HEK293T (cell line): ENCODE measurements at regions not wholly inside any gene's neighbourhood (a gene's known extent, or its start where the extent isn't known, plus 50 kb on each side); places are given as distances from the start of the nearest gene placed in this dataset.
"Not testable (repeated sequence)": the region's sequence is repeated elsewhere in the genome, so short reads cannot be mapped to it uniquely, and the experiment has no call there.

Experiments used
- CTCF ChIA-PET: fragments of 350-600 bp; formaldehyde crosslinking; extraction: SDS; loops from one replicate; lab custom pipeline; 2021; ENCODE audit warnings: antibody characterized with exemption, inconsistent platforms; lab: Yijun Ruan, JAX
- POLR2A ChIA-PET: fragments of 350-600 bp; formaldehyde crosslinking; extraction: SDS; loops from one replicate; lab custom pipeline; 2020; ENCODE audit warnings: antibody characterized with exemption, inconsistent platforms; lab: Yijun Ruan, JAX
- DNase-seq: peaks from one replicate; pipeline ENCODE4 v3.0.0; 2012; ENCODE audit warnings: mixed read lengths; ENCODE audit errors: extremely low spot score
- ARNT ChIP-seq: fragments of 450-650 bp; IDR thresholded peaks from 2 replicates; pipeline ENCODE4 v1.6.1; 2017; ENCODE audit warnings: mild to moderate bottlenecking
- BHLHE40 ChIP-seq: fragments of 450-650 bp; IDR thresholded peaks from 2 replicates; pipeline ENCODE4 v1.6.1; 2016; ENCODE audit warnings: mild to moderate bottlenecking, moderate library complexity, borderline replicate concordance
- CTBP1 ChIP-seq: fragments of 450-650 bp; IDR thresholded peaks from 2 replicates; pipeline ENCODE4 v1.6.1; 2016; ENCODE audit warnings: borderline replicate concordance
- ELF4 ChIP-seq: fragments of 450-650 bp; IDR thresholded peaks from 2 replicates; pipeline ENCODE4 v1.6.1; 2017; ENCODE audit warnings: antibody characterized with exemption
- FOXA1 ChIP-seq: fragments of 450-650 bp; IDR thresholded peaks from 2 replicates; pipeline ENCODE4 v1.6.1; 2016; ENCODE audit warnings: mild to moderate bottlenecking
- FOXK2 ChIP-seq: fragments of 450-650 bp; IDR thresholded peaks from 2 replicates; pipeline ENCODE4 v1.6.1; 2016; ENCODE audit warnings: mild to moderate bottlenecking
- FOXM1 ChIP-seq: fragments of 450-650 bp; IDR thresholded peaks from 2 replicates; pipeline ENCODE4 v1.6.1; 2017; ENCODE audit warnings: mild to moderate bottlenecking, borderline replicate concordance
- HDGF ChIP-seq: fragments of 450-650 bp; IDR thresholded peaks from 2 replicates; pipeline ENCODE4 v1.6.1; 2017; ENCODE audit warnings: antibody characterized with exemption, borderline replicate concordance
- L3MBTL2 ChIP-seq: fragments of 450-650 bp; conservative IDR thresholded peaks from 2 replicates; pipeline ENCODE4 v1.6.1; 2016; ENCODE audit warnings: mild to moderate bottlenecking
- LEF1 ChIP-seq: fragments of 450-650 bp; IDR thresholded peaks from 2 replicates; pipeline ENCODE4 v1.6.1; 2017; ENCODE audit warnings: mild to moderate bottlenecking, borderline replicate concordance
- NFRKB ChIP-seq: fragments of 450-650 bp; IDR thresholded peaks from 2 replicates; pipeline ENCODE4 v1.6.1; 2016; ENCODE audit warnings: mild to moderate bottlenecking, moderate library complexity
- SP1 ChIP-seq: fragments of 450-650 bp; IDR thresholded peaks from 2 replicates; pipeline ENCODE4 v1.6.1; 2017
- SUZ12 ChIP-seq: fragments of 450-650 bp; IDR thresholded peaks from 2 replicates; pipeline ENCODE4 v1.6.1; 2016; ENCODE audit warnings: mild to moderate bottlenecking
- TARDBP ChIP-seq: fragments of 450-650 bp; IDR thresholded peaks from 2 replicates; pipeline ENCODE4 v1.6.1; 2016
- ZNF384 ChIP-seq: fragments of 450-650 bp; IDR thresholded peaks from 2 replicates; pipeline ENCODE4 v1.6.1; 2016
- TF ChIP-seq, protein P1 (sequence below): fragments of 450-650 bp; IDR thresholded peaks from 2 replicates; pipeline ENCODE4 v1.6.1; 2016

DNA sequence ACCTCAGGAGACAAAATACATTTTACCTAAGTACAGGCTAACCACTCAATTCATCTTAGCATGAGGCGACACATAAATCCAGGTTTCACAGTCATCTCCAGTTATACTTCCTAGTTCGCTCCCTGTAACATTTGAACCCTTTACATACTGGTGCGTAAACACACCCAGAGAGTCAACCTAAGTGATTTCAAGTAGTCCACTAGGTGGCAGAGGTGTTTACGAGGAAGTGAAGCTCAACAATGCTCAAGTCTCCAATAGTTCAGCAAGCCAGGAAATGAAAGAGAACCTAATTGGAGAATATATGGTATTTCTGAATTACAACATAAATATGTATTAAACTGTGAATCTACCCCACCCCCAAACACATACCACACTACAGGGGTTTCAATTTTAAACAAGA lies 76.3 kb upstream of the ABCB5 start:
- no peak for TF ChIP-seq CTBP1
- TF ChIP-seq TARDBP: no peak
- no peak for TF ChIP-seq FOXK2
- TF ChIP-seq SUZ12: no peak
- no peak for TF ChIP-seq FOXM1
- TF ChIP-seq, protein P1, sequence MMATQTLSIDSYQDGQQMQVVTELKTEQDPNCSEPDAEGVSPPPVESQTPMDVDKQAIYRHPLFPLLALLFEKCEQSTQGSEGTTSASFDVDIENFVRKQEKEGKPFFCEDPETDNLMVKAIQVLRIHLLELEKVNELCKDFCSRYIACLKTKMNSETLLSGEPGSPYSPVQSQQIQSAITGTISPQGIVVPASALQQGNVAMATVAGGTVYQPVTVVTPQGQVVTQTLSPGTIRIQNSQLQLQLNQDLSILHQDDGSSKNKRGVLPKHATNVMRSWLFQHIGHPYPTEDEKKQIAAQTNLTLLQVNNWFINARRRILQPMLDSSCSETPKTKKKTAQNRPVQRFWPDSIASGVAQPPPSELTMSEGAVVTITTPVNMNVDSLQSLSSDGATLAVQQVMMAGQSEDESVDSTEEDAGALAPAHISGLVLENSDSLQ: no peak
- TF ChIP-seq FOXA1: no peak
- TF ChIP-seq LEF1: no peak
- no peak for TF ChIP-seq NFRKB
- no peak for TF ChIP-seq HDGF
- ChIA-PET CTCF (no interaction called here), POLR2A (no interaction called here)
- peak; percentile 19 for DNase-seq

DNA sequence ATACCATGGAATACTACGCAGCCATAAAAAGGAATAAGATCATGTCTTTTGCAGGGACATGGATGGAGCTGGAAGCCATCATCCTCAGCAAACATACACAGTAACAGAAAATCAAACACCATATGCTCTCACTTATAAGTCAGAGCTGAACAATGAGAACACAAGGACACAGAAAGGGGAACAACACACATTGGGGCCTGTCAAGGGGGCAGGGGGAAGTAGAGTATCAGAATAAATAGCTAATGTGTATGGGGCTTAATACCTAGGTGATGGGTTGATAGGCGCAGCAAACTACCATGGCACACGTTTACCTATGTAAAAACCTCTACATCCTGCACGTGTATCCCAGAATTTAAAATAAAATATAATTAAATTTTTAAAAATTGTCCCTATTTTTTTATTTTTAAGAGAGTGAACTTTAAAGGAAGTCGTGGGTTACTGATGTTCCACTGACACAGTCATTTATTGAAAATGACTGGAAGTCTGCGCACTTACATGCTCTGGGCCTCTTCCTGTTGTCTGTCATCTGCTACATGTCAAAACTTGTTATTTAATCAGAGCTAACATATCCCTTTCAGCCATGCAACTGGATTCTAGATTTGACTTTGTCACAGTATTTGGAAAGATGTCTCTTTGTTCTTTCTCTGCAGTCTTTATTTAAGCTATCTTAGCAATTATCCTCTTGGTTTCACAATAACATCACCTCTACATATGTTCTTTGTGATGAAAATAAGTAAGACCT lies 73.7 kb upstream of the ABCB5 start:
- no peak for DNase-seq
- TF ChIP-seq L3MBTL2 (no peak), CTBP1 (no peak)
- ChIA-PET POLR2A (no interaction called here), CTCF (no interaction called here)

DNA sequence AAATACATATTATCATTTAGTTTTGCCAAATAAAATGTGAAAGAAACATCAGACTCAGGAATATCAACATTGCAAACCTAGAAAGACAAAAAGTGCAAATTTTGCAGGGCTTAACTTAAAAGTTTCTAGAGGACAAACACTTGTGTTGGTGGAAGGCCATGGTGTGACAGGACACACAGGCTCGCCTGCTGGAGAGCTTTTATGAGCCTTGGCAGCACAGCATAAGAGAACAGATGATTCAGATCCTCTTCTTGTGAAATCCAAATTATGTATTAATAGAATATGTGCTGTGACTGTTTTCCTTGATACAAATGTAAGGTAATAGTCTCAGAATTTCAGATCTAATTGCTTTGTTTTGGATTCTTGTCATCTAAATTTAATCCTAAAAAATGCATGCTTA lies 72.9 kb upstream of the ABCB5 start:
- POLR2A ChIA-PET: no interaction called here
- no peak for DNase-seq
- no peak for TF ChIP-seq CTBP1
- TF ChIP-seq BHLHE40: no peak
- no peak for TF ChIP-seq FOXM1
- TF ChIP-seq FOXK2: no peak
- no peak for TF ChIP-seq L3MBTL2
- no peak for TF ChIP-seq ARNT
- no peak for TF ChIP-seq LEF1
- TF ChIP-seq TARDBP: no peak
- no peak for TF ChIP-seq HDGF
- CTCF ChIA-PET: no interaction called here

DNA sequence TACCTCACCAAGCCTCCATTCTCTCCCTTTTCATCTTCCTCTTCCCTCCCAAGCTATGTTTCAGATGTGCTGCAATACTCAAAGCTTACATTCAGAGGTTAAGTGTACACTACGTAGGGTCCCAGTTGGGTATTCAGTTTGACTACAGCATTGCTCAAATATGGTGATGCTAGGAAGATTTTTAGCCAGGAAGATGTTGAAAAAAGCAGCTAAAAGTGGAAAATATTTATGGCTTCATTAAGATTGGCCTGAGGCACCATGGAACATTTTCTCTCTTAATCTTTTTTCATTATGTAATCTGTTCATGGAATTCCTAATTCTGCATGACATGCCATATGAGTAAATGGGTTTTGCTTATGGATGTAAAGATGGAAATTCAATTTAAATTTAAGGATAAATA lies 72.0 kb upstream of the ABCB5 start:
- TF ChIP-seq SP1 (no peak), CTBP1 (no peak), HDGF (no peak), SUZ12 (no peak), NFRKB (no peak), FOXA1 (no peak), LEF1 (no peak), ARNT (no peak), FOXM1 (no peak), FOXK2 (no peak), TARDBP (no peak), BHLHE40 (no peak), ELF4 (no peak), ZNF384 (no peak), L3MBTL2 (no peak)
- TF ChIP-seq, protein P1: no peak
- POLR2A ChIA-PET: no interaction called here
- no peak for DNase-seq
- CTCF ChIA-PET: no interaction called here

DNA sequence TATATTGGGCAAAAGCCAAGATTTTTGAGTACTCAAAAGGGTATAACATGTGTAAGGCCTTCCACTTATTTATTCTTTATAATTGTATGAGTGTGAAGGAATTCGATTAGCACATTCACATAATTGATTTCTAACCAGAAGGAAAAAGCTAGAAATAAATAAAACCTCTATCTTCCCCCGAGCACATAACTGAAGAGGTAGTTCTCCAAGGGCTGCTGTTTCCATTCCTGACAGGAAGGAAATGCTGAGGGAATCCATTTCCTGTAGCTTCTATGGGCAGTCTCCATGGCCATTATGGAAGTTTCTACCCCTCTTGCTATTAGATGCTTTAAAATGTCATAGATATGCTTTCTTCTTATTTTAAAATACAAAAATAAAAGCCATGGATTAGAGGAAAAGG lies 70.5 kb upstream of the ABCB5 start:
- TF ChIP-seq NFRKB (no peak), HDGF (no peak), SP1 (no peak), CTBP1 (no peak), L3MBTL2 (no peak), ZNF384 (no peak), FOXM1 (no peak), BHLHE40 (no peak), SUZ12 (no peak), TARDBP (no peak), ELF4 (no peak), FOXA1 (no peak), ARNT (no peak), LEF1 (no peak), FOXK2 (no peak)
- TF ChIP-seq, protein P1: no peak
- POLR2A ChIA-PET: no interaction called here
- no peak for DNase-seq
- CTCF ChIA-PET: no interaction called here

DNA sequence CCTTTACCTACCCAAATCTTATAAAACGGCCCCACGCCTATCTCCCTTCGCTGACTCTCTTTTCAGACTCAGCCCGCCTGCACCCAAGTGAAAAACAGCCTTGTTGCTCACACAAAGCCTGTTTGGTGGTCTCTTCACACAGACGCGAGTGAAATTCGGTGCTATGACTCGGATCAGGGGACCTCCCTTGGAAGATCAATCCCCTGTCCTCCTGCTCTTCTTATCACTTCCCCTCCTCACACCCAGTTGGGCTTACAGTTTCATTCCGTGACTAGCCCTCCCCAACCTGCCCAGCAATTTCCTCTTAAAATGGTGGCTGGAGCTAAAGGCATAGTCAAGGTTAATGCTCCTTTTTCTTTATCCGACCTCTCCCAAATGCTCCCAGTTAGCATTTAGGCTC lies 68.5 kb upstream of the ABCB5 start:
- CTCF ChIA-PET, DNase-seq, POLR2A ChIA-PET: not testable (repeated sequence)

DNA sequence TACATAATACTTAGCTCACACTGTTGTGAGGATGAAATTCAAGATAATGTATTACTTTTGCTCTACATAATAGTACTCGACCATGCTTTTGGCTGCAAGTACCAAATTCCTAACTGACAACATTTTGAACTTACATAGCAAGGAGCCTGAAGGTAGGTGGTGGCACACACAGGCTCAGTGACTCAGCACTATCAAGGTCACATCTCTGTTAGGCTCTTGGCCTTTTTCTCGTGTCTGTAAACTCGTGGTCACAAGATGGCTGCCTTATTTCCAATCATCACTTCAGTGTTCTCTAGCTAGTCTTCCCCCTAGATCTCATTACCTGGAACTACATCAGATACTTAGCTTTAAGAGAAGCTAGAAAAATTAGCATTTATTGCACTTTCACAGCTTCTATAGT lies 61.4 kb upstream of the ABCB5 start:
- no peak for DNase-seq
- POLR2A ChIA-PET: interaction anchor here (1.2 kb wide), 1 partner anchor 16 kb away, joined by 3 read pairs; no protein-coding TSS in a partner anchor
- CTCF ChIA-PET: no interaction called here
- TF ChIP-seq SUZ12 (no peak), SP1 (no peak), NFRKB (no peak), L3MBTL2 (no peak), FOXA1 (no peak), ELF4 (no peak), FOXM1 (no peak), LEF1 (no peak), CTBP1 (no peak), ZNF384 (no peak), HDGF (no peak), FOXK2 (no peak), BHLHE40 (no peak), TARDBP (no peak), ARNT (no peak)
- TF ChIP-seq, protein P1: no peak
